IMR-90 (cell line): ENCODE measurements at regions not wholly inside any gene's neighbourhood (a gene's known extent, or its start where the extent isn't known, plus 50 kb on each side); places are given as distances from the start of the nearest gene placed in this dataset.
A peak's percentile ranks its signal among the peaks of the same experiment; 100 is the strongest.

ENCODE experiments used
- ATAC-seq: fragments of 200-7000 bp; cut with Tn5 transposase; 2 replicates; pipeline ENCODE4 v1.9.1; 2020; ENCODE audit warnings: low read depth, mild to moderate bottlenecking, moderate library complexity
- BruUV-seq: library from RNA; stranded (reverse); fragments of 400-500 nt; replicated peaks from 2 replicates; lab custom pipeline; 2021; lab: Mats Ljungman, UMichigan
- CTCF ChIA-PET: fragments of 300-600 bp; formaldehyde crosslinking; extraction: SDS; loops from one replicate; lab custom pipeline; 2021; ENCODE audit warnings: antibody characterized with exemption; lab: Yijun Ruan, JAX
- POLR2A ChIA-PET: fragments of 300-600 bp; sonication (Branson Sonifier 250); formaldehyde crosslinking; loops from one replicate; lab custom pipeline; 2022; ENCODE audit warnings: antibody characterized with exemption; ENCODE audit not compliant: unreplicated experiment; lab: Charles Lee
- DNase-seq: peaks from one replicate; pipeline ENCODE4 v3.0.0; 2013
- H2AFZ ChIP-seq: replicated peaks from 2 replicates; pipeline ENCODE3; 2013; ENCODE audit warnings: low read length, mild to moderate bottlenecking; ENCODE audit not compliant: poor library complexity
- H2AK5ac ChIP-seq: 2 replicates; pipeline ENCODE4 v1.6.1; 2013; ENCODE audit warnings: low read depth, low read length, inconsistent platforms
- H2AK9ac ChIP-seq: replicated peaks from 2 replicates; pipeline ENCODE3; 2013; ENCODE audit warnings: mild to moderate bottlenecking, low read depth, low read length, moderate library complexity; ENCODE audit not compliant: poor library complexity
- H2BK120ac ChIP-seq: 2 replicates; pipeline ENCODE4 v1.6.1; 2013; ENCODE audit warnings: low read depth, low read length, inconsistent platforms
- H2BK15ac ChIP-seq: 3 replicates; pipeline ENCODE4 v1.6.1; 2013; ENCODE audit warnings: low read depth, low read length, inconsistent platforms
- H2BK20ac ChIP-seq: 2 replicates; pipeline ENCODE4 v1.6.1; 2013; ENCODE audit warnings: low read depth, mild to moderate bottlenecking, inconsistent platforms, low read length, moderate library complexity
- H2BK5ac ChIP-seq: 2 replicates; pipeline ENCODE4 v1.6.1; 2013; ENCODE audit warnings: mild to moderate bottlenecking, low read depth, low read length, inconsistent platforms; ENCODE audit not compliant: poor library complexity, severe bottlenecking
- H3K14ac ChIP-seq: replicated peaks from 2 replicates; pipeline ENCODE4 v1.6.1; 2013; ENCODE audit warnings: low read depth, low read length, inconsistent platforms
- H3K18ac ChIP-seq: 2 replicates; pipeline ENCODE4 v1.6.1; 2013; ENCODE audit warnings: low read depth, low read length, control low read depth
- H3K23ac ChIP-seq: 2 replicates; pipeline ENCODE4 v1.6.1; 2013; ENCODE audit warnings: low read depth, low read length, inconsistent platforms
- H3K27ac ChIP-seq: 2 replicates; pipeline ENCODE4 v1.5.1; 2013; ENCODE audit warnings: mild to moderate bottlenecking, control low read depth, low read length; ENCODE audit not compliant: insufficient read depth
- H3K27me3 ChIP-seq: 2 replicates; pipeline ENCODE4 v1.6.1; 2013; ENCODE audit warnings: low read length; ENCODE audit not compliant: control insufficient read depth, insufficient read depth
- H3K36me3 ChIP-seq: 2 replicates; pipeline ENCODE4 v1.6.1; 2013; ENCODE audit warnings: low read length, mixed read lengths; ENCODE audit not compliant: control insufficient read depth, insufficient read depth
- H3K4ac ChIP-seq: 2 replicates; pipeline ENCODE4 v1.6.1; 2013; ENCODE audit warnings: low read depth, low read length, inconsistent platforms
- H3K4me1 ChIP-seq: 2 replicates; pipeline ENCODE4 v1.6.1; 2013; ENCODE audit warnings: low read length, mixed read lengths; ENCODE audit not compliant: control insufficient read depth, insufficient read depth
- H3K4me2 ChIP-seq: 2 replicates; pipeline ENCODE4 v1.6.1; 2013; ENCODE audit warnings: low read depth, mild to moderate bottlenecking, control low read depth, low read length, moderate library complexity
- H3K4me3 ChIP-seq: 2 replicates; pipeline ENCODE4 v1.5.1; 2013; ENCODE audit warnings: low read depth, mild to moderate bottlenecking, control low read depth, low read length, moderate library complexity; ENCODE audit not compliant: insufficient read depth
- H3K56ac ChIP-seq: 2 replicates; pipeline ENCODE4 v1.6.1; 2013; ENCODE audit warnings: low read length, inconsistent platforms; ENCODE audit not compliant: insufficient read depth; ENCODE audit errors: extremely low read depth
- H3K79me1 ChIP-seq, 2 experiments: 2 replicates each; pipeline ENCODE4 v1.6.1; 2013; ENCODE audit warnings: low read length in 2 of 2, inconsistent platforms in 1 of 2, low read depth in 1 of 2
- H3K9ac ChIP-seq: 2 replicates; pipeline ENCODE4 v1.6.1; 2013; ENCODE audit warnings: low read depth, low read length, control low read depth
- H3K9me1 ChIP-seq: 2 replicates; pipeline ENCODE4 v1.6.1; 2013; ENCODE audit warnings: low read length, inconsistent platforms; ENCODE audit not compliant: insufficient read depth
- H3K9me3 ChIP-seq: 2 replicates; pipeline ENCODE4 v1.6.1; 2013; ENCODE audit warnings: low read length; ENCODE audit not compliant: control insufficient read depth, insufficient read depth
- H4K20me1 ChIP-seq: 2 replicates; pipeline ENCODE4 v1.6.1; 2013; ENCODE audit warnings: low read length, inconsistent platforms; ENCODE audit not compliant: insufficient read depth
- H4K5ac ChIP-seq: 2 replicates; pipeline ENCODE4 v1.6.1; 2013; ENCODE audit warnings: mild to moderate bottlenecking, low read depth, low read length, control low read depth
- H4K8ac ChIP-seq, 2 experiments: 2 replicates each; pipeline ENCODE4 v1.6.1; 2013; ENCODE audit warnings: low read depth in 2 of 2, low read length in 2 of 2, control low read depth in 1 of 2, inconsistent platforms in 1 of 2
- H4K91ac ChIP-seq: 2 replicates; pipeline ENCODE4 v1.6.1; 2013; ENCODE audit warnings: low read depth, low read length, inconsistent platforms; ENCODE audit not compliant: insufficient read depth
- FOS ChIP-seq: fragments of 150-350 bp; IDR thresholded peaks from 2 replicates; pipeline ENCODE4 v1.6.1; 2016; ENCODE audit warnings: low read depth, low read length
- MXI1 ChIP-seq: IDR thresholded peaks from 2 replicates; pipeline ENCODE4 v1.6.1; 2012; ENCODE audit warnings: low read depth, mild to moderate bottlenecking, low read length, moderate library complexity, borderline replicate concordance
- POLR2A ChIP-seq: IDR thresholded peaks from 2 replicates; pipeline ENCODE4 v1.6.1; 2012; ENCODE audit warnings: mild to moderate bottlenecking, low read depth, low read length
- RAD21 ChIP-seq: IDR thresholded peaks from 2 replicates; pipeline ENCODE4 v1.6.1; 2012; ENCODE audit warnings: low read length, improper control_type of control experiment
- RCOR1 ChIP-seq: IDR thresholded peaks from 2 replicates; pipeline ENCODE4 v1.6.1; 2012; ENCODE audit warnings: mild to moderate bottlenecking, low read length, improper control_type of control experiment; ENCODE audit not compliant: insufficient replicate concordance
- RFX5 ChIP-seq: IDR thresholded peaks from 2 replicates; pipeline ENCODE4 v1.8.0; 2012; ENCODE audit warnings: low read depth, mild to moderate bottlenecking, low read length, moderate library complexity
- SMC3 ChIP-seq: fragments of 150-350 bp; IDR thresholded peaks from 2 replicates; pipeline ENCODE4 v1.6.1; 2016; ENCODE audit warnings: low read depth, mild to moderate bottlenecking, antibody characterized with exemption, low read length, moderate library complexity
- WGBS, 2 experiments: methylation state at CpG; one replicate each; pipeline versions ENCODE4 v1.1.5 to v1.1.7; 2013; ENCODE audit warnings: missing lambda C conversion rate in 2 of 2; ENCODE audit not compliant: insufficient read length in 1 of 2; ENCODE audit errors: extremely low coverage in 2 of 2; 5-methylcytosine and 5-hydroxymethylcytosine counted together
- dilution Hi-C: fragments of 300-500 bp; cut with HindIII; formaldehyde crosslinking; loops from one replicate; pipeline ENCODE4 v1.14.3; 2018; ENCODE audit warnings: low sequenced_read_pairs; ENCODE audit not compliant: unreplicated experiment
- in situ Hi-C: fragments of 300-500 bp; cut with MboI; formaldehyde crosslinking; loops from 3 replicates; pipeline ENCODE4 v1.14.3; 2019; ENCODE audit warnings: low sequenced_read_pairs, inconsistent platforms, mixed read lengths
- intact Hi-C: fragments of 100-400 bp; cut with micrococcal nuclease; formaldehyde crosslinking; loops from 2 replicates; pipeline ENCODE4 v1.10.0; 2022
- TF ChIP-seq, protein P1 (sequence below): fragments of 150-350 bp; IDR thresholded peaks from 2 replicates; pipeline ENCODE4 v1.6.1; 2016; ENCODE audit warnings: low read depth, mild to moderate bottlenecking, low read length, moderate library complexity, borderline replicate concordance
- TF ChIP-seq, protein P2 (sequence below): fragments of 150-350 bp; IDR thresholded peaks from 2 replicates; pipeline ENCODE4 v1.6.1; 2017; ENCODE audit warnings: mild to moderate bottlenecking, antibody characterized with exemption, low read length, low read depth
- TF ChIP-seq, protein P3 (sequence below): conservative IDR thresholded peaks from 2 replicates; pipeline ENCODE4 v1.5.1; 2012; ENCODE audit warnings: mild to moderate bottlenecking, low read depth, low read length, improper control_type of control experiment

DNA sequence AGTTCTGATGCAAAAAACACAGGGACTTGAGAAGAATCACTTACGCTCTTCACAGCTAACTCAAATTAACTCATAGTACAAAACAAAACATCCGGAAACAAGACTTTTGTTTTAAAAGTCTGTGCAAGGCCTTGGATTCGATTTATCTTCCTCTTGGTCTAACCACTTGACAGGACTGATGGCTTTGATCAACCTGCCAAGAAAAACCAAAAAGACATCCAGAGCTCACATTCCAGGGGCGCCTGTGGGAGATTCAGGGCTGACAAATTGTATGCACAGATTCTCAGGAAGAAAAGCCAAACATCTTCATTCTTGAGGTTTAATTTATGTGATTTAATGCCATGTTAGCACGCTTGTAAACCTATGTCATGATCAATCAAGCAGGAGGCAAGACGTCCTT lies 129.1 kb upstream of the TMCC3 start:
- dilution Hi-C loops (no loop called here), in situ Hi-C loops (no loop called here), intact Hi-C loops (no loop called here)
- H2BK5ac ChIP-seq, result no peak overlapping the region
- no peak overlapping the region for H4K8ac ChIP-seq
- POLR2A ChIA-PET, result no interaction called here
- DNase-seq (peak; percentile 26), ATAC-seq (no peak)
- 27% methylated on average over 2 of the region's 6 CpGs; no CpG with 5 or more reads in 1 of the 2 experiments for WGBS, 2 experiments
- H3K4me1 ChIP-seq, result no peaks in the 10 kb centered on the region; the same call in 1 of the 2 replicates
- H3K23ac ChIP-seq, result no peak overlapping the region
- H2AFZ ChIP-seq, result no peak overlapping the region
- TF ChIP-seq FOS, result no peak
- TF ChIP-seq, protein P1, sequence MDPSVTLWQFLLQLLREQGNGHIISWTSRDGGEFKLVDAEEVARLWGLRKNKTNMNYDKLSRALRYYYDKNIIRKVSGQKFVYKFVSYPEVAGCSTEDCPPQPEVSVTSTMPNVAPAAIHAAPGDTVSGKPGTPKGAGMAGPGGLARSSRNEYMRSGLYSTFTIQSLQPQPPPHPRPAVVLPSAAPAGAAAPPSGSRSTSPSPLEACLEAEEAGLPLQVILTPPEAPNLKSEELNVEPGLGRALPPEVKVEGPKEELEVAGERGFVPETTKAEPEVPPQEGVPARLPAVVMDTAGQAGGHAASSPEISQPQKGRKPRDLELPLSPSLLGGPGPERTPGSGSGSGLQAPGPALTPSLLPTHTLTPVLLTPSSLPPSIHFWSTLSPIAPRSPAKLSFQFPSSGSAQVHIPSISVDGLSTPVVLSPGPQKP, result no peak
- no peak for TF ChIP-seq SMC3
- TF ChIP-seq, protein P2, sequence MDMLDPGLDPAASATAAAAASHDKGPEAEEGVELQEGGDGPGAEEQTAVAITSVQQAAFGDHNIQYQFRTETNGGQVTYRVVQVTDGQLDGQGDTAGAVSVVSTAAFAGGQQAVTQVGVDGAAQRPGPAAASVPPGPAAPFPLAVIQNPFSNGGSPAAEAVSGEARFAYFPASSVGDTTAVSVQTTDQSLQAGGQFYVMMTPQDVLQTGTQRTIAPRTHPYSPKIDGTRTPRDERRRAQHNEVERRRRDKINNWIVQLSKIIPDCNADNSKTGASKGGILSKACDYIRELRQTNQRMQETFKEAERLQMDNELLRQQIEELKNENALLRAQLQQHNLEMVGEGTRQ, result no peak
- TF ChIP-seq, protein P3, sequence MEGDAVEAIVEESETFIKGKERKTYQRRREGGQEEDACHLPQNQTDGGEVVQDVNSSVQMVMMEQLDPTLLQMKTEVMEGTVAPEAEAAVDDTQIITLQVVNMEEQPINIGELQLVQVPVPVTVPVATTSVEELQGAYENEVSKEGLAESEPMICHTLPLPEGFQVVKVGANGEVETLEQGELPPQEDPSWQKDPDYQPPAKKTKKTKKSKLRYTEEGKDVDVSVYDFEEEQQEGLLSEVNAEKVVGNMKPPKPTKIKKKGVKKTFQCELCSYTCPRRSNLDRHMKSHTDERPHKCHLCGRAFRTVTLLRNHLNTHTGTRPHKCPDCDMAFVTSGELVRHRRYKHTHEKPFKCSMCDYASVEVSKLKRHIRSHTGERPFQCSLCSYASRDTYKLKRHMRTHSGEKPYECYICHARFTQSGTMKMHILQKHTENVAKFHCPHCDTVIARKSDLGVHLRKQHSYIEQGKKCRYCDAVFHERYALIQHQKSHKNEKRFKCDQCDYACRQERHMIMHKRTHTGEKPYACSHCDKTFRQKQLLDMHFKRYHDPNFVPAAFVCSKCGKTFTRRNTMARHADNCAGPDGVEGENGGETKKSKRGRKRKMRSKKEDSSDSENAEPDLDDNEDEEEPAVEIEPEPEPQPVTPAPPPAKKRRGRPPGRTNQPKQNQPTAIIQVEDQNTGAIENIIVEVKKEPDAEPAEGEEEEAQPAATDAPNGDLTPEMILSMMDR, result no peak
- TF ChIP-seq POLR2A, result no peak
- no peak for TF ChIP-seq RAD21
- no peak for TF ChIP-seq MXI1
- TF ChIP-seq RCOR1, result no peak
- no peak for TF ChIP-seq RFX5
- no peak overlapping the region for H3K4ac ChIP-seq
- H3K14ac ChIP-seq, result no peak overlapping the region
- no peak overlapping the region for H2AK9ac ChIP-seq
- no peaks in the 10 kb centered on the region for H3K79me1 ChIP-seq
- H3K9me1 ChIP-seq, result no peaks in the 10 kb centered on the region
- H3K9ac ChIP-seq, result no peak overlapping the region
- H3K27ac ChIP-seq, result no peak overlapping the region
- no peak overlapping the region for H3K56ac ChIP-seq
- no peaks in the 10 kb centered on the region for H3K36me3 ChIP-seq
- no peaks in the 10 kb centered on the region for H3K9me3 ChIP-seq
- no peak overlapping the region for H2BK20ac ChIP-seq
- no peak overlapping the region for H3K4me2 ChIP-seq
- no peak overlapping the region for H3K4me3 ChIP-seq
- no peak overlapping the region for H2AK5ac ChIP-seq
- CTCF ChIA-PET, result no interaction called here
- no TSS peak for BruUV-seq
- H3K27me3 ChIP-seq, result peaks cover 16% of the 10 kb centered on the region
- H2BK15ac ChIP-seq, result no peak overlapping the region
- no peak overlapping the region for H3K18ac ChIP-seq
- no peak overlapping the region for H4K5ac ChIP-seq
- no peak overlapping the region for H4K91ac ChIP-seq
- no peak overlapping the region for H2BK120ac ChIP-seq
- H4K20me1 ChIP-seq, result no peaks in the 10 kb centered on the region
